ENCODE measurements at regions not wholly inside any gene's neighbourhood (a gene's known extent, or its start where the extent isn't known, plus 50 kb on each side); places are given as distances from the start of the nearest gene placed in this dataset.
"Not testable (repeated sequence)": the region's sequence is repeated elsewhere in the genome, so short reads cannot be mapped to it uniquely, and the experiment has no call there.

GRCh38 chr11:88061111-88061510 lies 114.1 kb downstream of the RAB38 start:
- H3K4me1 ChIP-seq = no peaks in the 10 kb centered on the region
- no peak overlapping the region for H3K27ac ChIP-seq
- intact Hi-C loops (cut with DNase I) = no loop called here
- H3K4me3 ChIP-seq (replicated peaks in 1 of 3) = no peak overlapping the region
- no peaks in the 10 kb centered on the region for H3K9me3 ChIP-seq
- WGBS, 2 donors = 93 to 97% methylated on average over 3 of the region's 3 CpGs
- no peaks in the 10 kb centered on the region for H3K36me3 ChIP-seq
- no peaks in the 10 kb centered on the region for H3K27me3 ChIP-seq
- no peak for DNase-seq
- TF ChIP-seq POLR2A (IDR thresholded peaks at IDR 0.05) = no peak
- no peak for TF ChIP-seq CTCF (IDR thresholded peaks at IDR 0.05)

- DNase-seq = no peak
- no peaks in the 10 kb centered on the region for H3K4me1 ChIP-seq
- no peaks in the 10 kb centered on the region for H3K27me3 ChIP-seq
- no peaks in the 10 kb centered on the region for H3K9me3 ChIP-seq
- H3K27ac ChIP-seq = no peak overlapping the region
- H3K36me3 ChIP-seq = no peaks in the 10 kb centered on the region
- intact Hi-C loops (cut with DNase I) = no loop called here
- TF ChIP-seq POLR2A (IDR thresholded peaks at IDR 0.05) (no peak), CTCF (IDR thresholded peaks at IDR 0.05) (no peak)
- no peak overlapping the region for H3K4me3 ChIP-seq (replicated peaks in 1 of 3)
Measured at GRCh38 chr11:88059326-88059725, 115.9 kb downstream of the RAB38 start.

- intact Hi-C loops (cut with DNase I) = no loop called here
Measured at GRCh38 chr11:88051396-88051795, 123.8 kb downstream of the RAB38 start.

GRCh38 chr11:88050247-88050646 lies 125.0 kb downstream of the RAB38 start:
- Histone ChIP-seq H3K27me3 (no peaks in the 10 kb centered on the region), H3K27ac (no peak overlapping the region), H3K36me3 (no peaks in the 10 kb centered on the region), H3K9me3 (no peaks in the 10 kb centered on the region), H3K4me3 (replicated peaks in 1 of 3) (no peak overlapping the region), H3K4me1 (no peaks in the 10 kb centered on the region)
- DNase-seq = no peak
- TF ChIP-seq POLR2A (IDR thresholded peaks at IDR 0.05) (no peak), CTCF (IDR thresholded peaks at IDR 0.05) (no peak)
- 84 to 92% methylated on average over 2 of the region's 2 CpGs for WGBS, 2 donors
- intact Hi-C loops (cut with DNase I) = no loop called here

More at GRCh38 chr11:88051396-88051795, 123.8 kb downstream of the RAB38 start:
- no peak overlapping the region for H3K4me3 ChIP-seq (replicated peaks in 1 of 3)
- TF ChIP-seq CTCF (IDR thresholded peaks at IDR 0.05) (no peak), POLR2A (IDR thresholded peaks at IDR 0.05) (no peak)
- H3K36me3 ChIP-seq = no peaks in the 10 kb centered on the region
- no peaks in the 10 kb centered on the region for H3K27me3 ChIP-seq
- no peak for DNase-seq
- H3K27ac ChIP-seq = no peak overlapping the region
- H3K4me1 ChIP-seq = no peaks in the 10 kb centered on the region
- no peaks in the 10 kb centered on the region for H3K9me3 ChIP-seq
- 69 to 77% methylated on average over 2 of the region's 2 CpGs for WGBS, 2 donors

- H3K27me3 ChIP-seq; DNase-seq; H3K4me1 ChIP-seq; H3K36me3 ChIP-seq; intact Hi-C loops (cut with DNase I); H3K9me3 ChIP-seq; H3K27ac ChIP-seq; H3K4me3 ChIP-seq (replicated peaks in 1 of 3): not testable (repeated sequence)
- 84 to 87% methylated on average over 11 of the region's 11 CpGs for WGBS, 2 donors
Measured at GRCh38 chr11:88045288-88045687, 130.0 kb downstream of the RAB38 start.

GRCh38 chr11:88044658-88045057 lies 130.6 kb downstream of the RAB38 start:
- H3K4me1 ChIP-seq; H3K4me3 ChIP-seq (replicated peaks in 1 of 3); DNase-seq; H3K9me3 ChIP-seq; H3K27ac ChIP-seq; H3K27me3 ChIP-seq; intact Hi-C loops (cut with DNase I); H3K36me3 ChIP-seq: not testable (repeated sequence)
- WGBS, 2 donors = 66 to 67% methylated on average over 5 of the region's 5 CpGs
